Keratinocyte (primary cell): ENCODE measurements at regions not wholly inside any gene's neighbourhood (a gene's known extent, or its start where the extent isn't known, plus 50 kb on each side); places are given as distances from the start of the nearest gene placed in this dataset.

ENCODE experiments used
- DNase-seq: peaks from one replicate; pipeline ENCODE4 v3.0.0-alpha.2; 2011; ENCODE audit warnings: low read depth, missing footprints, low spot score
- FAIRE-seq: peaks from 2 replicates; lab custom pipeline; 2011; peaks lifted over from hg19 to GRCh38; lab: Jason Lieb, UNC
- H2AFZ ChIP-seq: 2 replicates; pipeline ENCODE4 v1.6.0; 2012; ENCODE audit warnings: low read length, control low read depth, inconsistent platforms; ENCODE audit not compliant: control insufficient read depth
- H3K27ac ChIP-seq: 2 replicates; pipeline ENCODE4 v1.5.1; 2011; ENCODE audit warnings: low read length; ENCODE audit not compliant: control insufficient read depth, insufficient read depth
- H3K27me3 ChIP-seq: 3 replicates; pipeline ENCODE4 v1.6.0; 2011; ENCODE audit warnings: low read length; ENCODE audit not compliant: control insufficient read depth, insufficient read depth; ENCODE audit errors: extremely low read depth
- H3K36me3 ChIP-seq, 2 experiments: 2 replicates in 1 of 2; 3 replicates in 1 of 2; pipeline ENCODE4 v1.5.1; 2011; ENCODE audit warnings: low read length in 2 of 2, mild to moderate bottlenecking in 1 of 2; ENCODE audit not compliant: control insufficient read depth in 2 of 2, insufficient read depth in 2 of 2; ENCODE audit errors: extremely low read depth in 1 of 2
- H3K4me1 ChIP-seq: 3 replicates; pipeline ENCODE4 v1.5.1; 2011; ENCODE audit warnings: low read length; ENCODE audit not compliant: control insufficient read depth, insufficient read depth; ENCODE audit errors: extremely low read depth
- H3K4me2 ChIP-seq: 3 replicates; pipeline ENCODE4 v1.6.0; 2011; ENCODE audit warnings: low read depth, low read length; ENCODE audit not compliant: control insufficient read depth, insufficient read depth; ENCODE audit errors: extremely low read depth
- H3K4me3 ChIP-seq, 3 experiments: fragments of 200-600 bp in 1 of 3; sonication (generic) in 1 of 3; 2 replicates in 2 of 3; 3 replicates in 1 of 3; pipeline ENCODE4 v1.5.1; 2011 to 2016; ENCODE audit warnings: low read length in 3 of 3, mild to moderate bottlenecking in 3 of 3, control low read depth in 2 of 3, inconsistent platforms in 1 of 3, low read depth in 1 of 3, mixed read lengths in 1 of 3, mixed run types in 1 of 3, moderate library complexity in 1 of 3; ENCODE audit not compliant: control insufficient read depth in 2 of 3, insufficient read depth in 2 of 3; ENCODE audit errors: extremely low read depth in 1 of 3
- H3K79me2 ChIP-seq: 2 replicates; pipeline ENCODE4 v1.6.0; 2012; ENCODE audit warnings: low read length; ENCODE audit not compliant: control insufficient read depth, insufficient read depth
- H3K9ac ChIP-seq: 3 replicates; pipeline ENCODE4 v1.6.0; 2011; ENCODE audit warnings: low read length; ENCODE audit not compliant: control insufficient read depth, insufficient read depth; ENCODE audit errors: extremely low read depth
- H3K9me1 ChIP-seq: 3 replicates; pipeline ENCODE4 v1.6.0; 2011; ENCODE audit warnings: low read length; ENCODE audit not compliant: control insufficient read depth, insufficient read depth; ENCODE audit errors: extremely low read depth
- H3K9me3 ChIP-seq: 2 replicates; pipeline ENCODE4 v1.5.1; 2012; ENCODE audit warnings: low read depth, low read length; ENCODE audit not compliant: control insufficient read depth
- H4K20me1 ChIP-seq: 3 replicates; pipeline ENCODE4 v1.6.0; 2011; ENCODE audit warnings: low read length; ENCODE audit not compliant: control insufficient read depth, insufficient read depth; ENCODE audit errors: extremely low read depth
- EZH2 ChIP-seq: IDR thresholded peaks from one replicate; pipeline ENCODE4 v1.6.1; 2012; ENCODE audit warnings: inconsistent platforms, mild to moderate bottlenecking, low read length, moderate library complexity
- dilution Hi-C: fragments of 300-500 bp; cut with MboI; formaldehyde crosslinking; loops from one replicate; pipeline ENCODE4 v1.7.0; 2020; ENCODE audit warnings: low sequenced_read_pairs; ENCODE audit not compliant: extremely low pct_ligation_motif_present
- TF ChIP-seq, protein P1 (sequence below), 3 experiments: IDR thresholded peaks in 1 of 3; conservative IDR thresholded peaks in 1 of 3; optimal IDR thresholded peaks in 1 of 3; 2 replicates in 2 of 3; 3 replicates in 1 of 3; pipeline versions ENCODE3 to v1.5.1; 2011; ENCODE audit warnings: low read length in 3 of 3, mild to moderate bottlenecking in 3 of 3, moderate library complexity in 2 of 3, control low read depth in 1 of 3, inconsistent platforms in 1 of 3; ENCODE audit not compliant: insufficient read depth in 2 of 3; ENCODE audit errors: extremely low read depth in 1 of 3

DNA sequence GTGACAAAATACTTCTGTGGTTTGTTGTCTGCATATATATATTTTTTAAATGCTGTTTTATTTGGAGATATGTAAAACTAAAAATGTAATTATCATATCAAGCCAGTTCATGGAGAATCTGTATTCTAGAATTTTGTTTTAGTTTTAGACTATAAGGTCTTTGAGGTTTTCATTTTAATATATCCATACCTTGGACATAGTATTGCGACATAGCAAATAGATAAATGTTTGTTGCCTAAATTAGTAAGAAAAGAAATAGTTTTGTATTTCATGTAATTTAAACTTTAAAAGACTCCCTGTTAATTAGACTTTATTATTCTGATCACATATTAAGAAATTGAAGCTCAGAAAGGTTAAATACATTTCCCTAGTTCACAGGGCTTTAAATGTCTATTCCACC lies 472.9 kb downstream of the GBA3 start:
- no peak for FAIRE-seq

DNA sequence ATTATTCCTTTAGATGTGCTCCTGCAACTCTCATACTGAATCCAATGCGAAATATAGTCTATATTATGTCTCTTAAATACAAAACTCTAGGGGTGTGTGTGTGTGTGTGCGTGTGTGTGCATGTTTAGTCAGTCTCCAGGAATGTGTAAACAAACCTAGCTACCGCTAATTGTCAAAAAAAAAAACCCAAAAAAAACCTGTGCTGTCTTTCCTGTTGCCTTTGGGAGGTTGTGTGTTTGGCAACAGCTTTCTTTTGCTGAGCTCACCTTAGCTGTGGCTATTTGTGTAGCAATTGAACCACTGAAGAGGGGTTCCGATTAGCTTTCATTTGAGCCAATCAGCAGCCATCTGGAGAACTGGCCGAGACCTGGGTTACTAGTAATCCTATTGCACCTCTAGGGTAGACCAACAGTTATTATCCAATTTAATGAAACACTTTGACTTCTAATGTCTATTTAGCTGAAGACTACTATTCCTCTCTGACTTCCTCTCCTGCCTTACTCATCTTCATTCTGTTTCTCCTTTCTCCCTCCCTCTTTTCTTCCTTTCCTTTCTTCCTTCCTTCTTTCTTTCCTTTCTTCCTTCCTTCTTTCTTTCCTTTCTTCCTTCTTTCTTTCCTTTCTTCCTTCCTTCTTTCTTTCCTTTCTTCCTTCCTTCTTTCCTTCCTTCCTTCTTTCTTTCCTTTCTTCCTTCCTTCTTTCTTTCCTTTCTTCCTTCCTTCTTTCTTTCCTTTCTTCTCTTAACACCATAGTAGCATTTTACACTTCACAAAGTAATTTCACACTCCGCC lies 471.1 kb downstream of the GBA3 start:
- DNase-seq (no peak), FAIRE-seq (no peak)
- no peaks in the 10 kb centered on the region for H3K79me2 ChIP-seq
- dilution Hi-C loops: loop anchor here (5.0 kb wide), 1 partner anchor 73 kb away; no protein-coding TSS in a partner anchor
- no peak overlapping the region for H3K9ac ChIP-seq
- no peak overlapping the region for H2AFZ ChIP-seq
- H3K9me1 ChIP-seq: no peaks in the 10 kb centered on the region
- H3K27ac ChIP-seq: no peak overlapping the region
- H4K20me1 ChIP-seq: no peaks in the 10 kb centered on the region
- H3K9me3 ChIP-seq: no peaks in the 10 kb centered on the region
- H3K4me2 ChIP-seq: no peak overlapping the region
- H3K36me3 ChIP-seq: no peaks in the 10 kb centered on the region
- no peak overlapping the region for H3K4me3 ChIP-seq
- peaks cover 5% of the 10 kb centered on the region for H3K4me1 ChIP-seq
- H3K27me3 ChIP-seq: no peaks in the 10 kb centered on the region
- TF ChIP-seq, protein P1, sequence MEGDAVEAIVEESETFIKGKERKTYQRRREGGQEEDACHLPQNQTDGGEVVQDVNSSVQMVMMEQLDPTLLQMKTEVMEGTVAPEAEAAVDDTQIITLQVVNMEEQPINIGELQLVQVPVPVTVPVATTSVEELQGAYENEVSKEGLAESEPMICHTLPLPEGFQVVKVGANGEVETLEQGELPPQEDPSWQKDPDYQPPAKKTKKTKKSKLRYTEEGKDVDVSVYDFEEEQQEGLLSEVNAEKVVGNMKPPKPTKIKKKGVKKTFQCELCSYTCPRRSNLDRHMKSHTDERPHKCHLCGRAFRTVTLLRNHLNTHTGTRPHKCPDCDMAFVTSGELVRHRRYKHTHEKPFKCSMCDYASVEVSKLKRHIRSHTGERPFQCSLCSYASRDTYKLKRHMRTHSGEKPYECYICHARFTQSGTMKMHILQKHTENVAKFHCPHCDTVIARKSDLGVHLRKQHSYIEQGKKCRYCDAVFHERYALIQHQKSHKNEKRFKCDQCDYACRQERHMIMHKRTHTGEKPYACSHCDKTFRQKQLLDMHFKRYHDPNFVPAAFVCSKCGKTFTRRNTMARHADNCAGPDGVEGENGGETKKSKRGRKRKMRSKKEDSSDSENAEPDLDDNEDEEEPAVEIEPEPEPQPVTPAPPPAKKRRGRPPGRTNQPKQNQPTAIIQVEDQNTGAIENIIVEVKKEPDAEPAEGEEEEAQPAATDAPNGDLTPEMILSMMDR (optimal IDR thresholded peaks at IDR 0.05 in 1 of 3, IDR thresholded peaks at IDR 0.05 in 1 of 3, conservative IDR thresholded peaks at IDR 0.05 in 1 of 3; ENCODE audit: extremely low read depth in 1 of 3, insufficient read depth in 2 of 3, low read length in 3 of 3): no peak
- TF ChIP-seq EZH2: no peak

More for the DNA sequence above, 472.9 kb downstream of the GBA3 start:
- TF ChIP-seq, protein P1 (optimal IDR thresholded peaks at IDR 0.05 in 1 of 3, IDR thresholded peaks at IDR 0.05 in 1 of 3, conservative IDR thresholded peaks at IDR 0.05 in 1 of 3; ENCODE audit: extremely low read depth in 1 of 3, insufficient read depth in 2 of 3, low read length in 3 of 3): no peak
- H3K9me1 ChIP-seq: no peaks in the 10 kb centered on the region
- no peaks in the 10 kb centered on the region for H3K36me3 ChIP-seq
- no peak overlapping the region for H3K4me2 ChIP-seq
- H3K79me2 ChIP-seq: no peaks in the 10 kb centered on the region
- H2AFZ ChIP-seq: no peak overlapping the region
- H3K27me3 ChIP-seq: no peaks in the 10 kb centered on the region
- H3K4me1 ChIP-seq: peaks cover 5% of the 10 kb centered on the region
- no peak overlapping the region for H3K4me3 ChIP-seq
- no peak for DNase-seq
- no peaks in the 10 kb centered on the region for H3K9me3 ChIP-seq
- no peaks in the 10 kb centered on the region for H4K20me1 ChIP-seq
- no peak overlapping the region for H3K27ac ChIP-seq
- H3K9ac ChIP-seq: no peak overlapping the region
- dilution Hi-C loops: no loop called here
